ENCODE measurements at regions not wholly inside any gene's neighbourhood (a gene's known extent, or its start where the extent isn't known, plus 50 kb on each side); places are given as distances from the start of the nearest gene placed in this dataset.

DNA sequence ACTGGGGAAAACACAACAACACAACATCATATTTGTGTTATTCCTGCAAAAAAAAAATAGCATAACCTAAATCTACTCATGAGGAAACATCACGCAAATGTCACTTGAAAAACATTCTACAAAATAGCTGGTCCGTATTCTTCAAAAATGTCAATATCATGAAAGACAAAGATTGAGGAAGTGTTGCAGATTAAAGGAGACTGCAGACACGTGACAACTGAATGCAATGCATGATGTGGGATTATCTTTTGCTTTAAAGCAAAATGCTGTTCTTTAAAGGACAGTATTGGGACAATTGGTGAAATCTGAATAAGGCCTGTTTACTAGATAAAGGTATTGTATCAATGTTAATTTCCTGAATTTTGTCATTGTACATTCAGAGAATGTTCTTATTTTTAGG, 157.7 kb downstream of the SMIM20 start:
- DNase-seq (ENCODE audit: low read depth), result no peak

DNA sequence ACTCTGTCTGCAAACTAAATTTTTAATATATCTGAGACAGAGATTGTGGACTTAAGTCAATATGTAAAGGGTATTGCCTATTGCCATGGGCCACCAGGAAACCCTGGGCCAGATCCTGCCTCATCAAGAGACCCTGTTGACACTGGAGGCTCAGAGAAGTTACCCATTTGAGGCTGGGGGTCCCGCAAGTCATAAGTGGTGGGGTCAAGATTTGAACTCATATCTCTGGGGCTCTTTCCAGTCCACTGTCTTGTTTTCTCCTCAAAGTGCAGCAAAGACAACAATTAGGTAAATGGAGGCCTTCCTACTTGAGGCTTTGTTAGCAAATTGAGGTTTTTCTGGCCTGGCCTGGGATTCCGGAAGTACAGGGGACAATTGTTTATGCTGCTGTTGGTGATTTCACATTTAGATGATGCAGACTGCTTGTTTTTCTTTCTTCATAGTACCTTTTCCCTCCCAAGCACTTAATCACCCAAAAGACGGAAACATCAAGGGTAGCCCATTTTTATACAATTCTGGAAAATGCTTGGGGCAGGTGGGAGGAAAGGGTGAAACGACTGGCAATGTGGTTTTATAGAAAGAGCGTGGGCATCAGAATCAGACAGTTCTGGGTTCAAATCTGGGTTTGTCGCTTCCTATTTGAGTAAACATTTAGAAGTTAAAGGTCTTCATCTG, 160.0 kb downstream of the SMIM20 start:
- no peak for DNase-seq (ENCODE audit: low read depth)

DNA sequence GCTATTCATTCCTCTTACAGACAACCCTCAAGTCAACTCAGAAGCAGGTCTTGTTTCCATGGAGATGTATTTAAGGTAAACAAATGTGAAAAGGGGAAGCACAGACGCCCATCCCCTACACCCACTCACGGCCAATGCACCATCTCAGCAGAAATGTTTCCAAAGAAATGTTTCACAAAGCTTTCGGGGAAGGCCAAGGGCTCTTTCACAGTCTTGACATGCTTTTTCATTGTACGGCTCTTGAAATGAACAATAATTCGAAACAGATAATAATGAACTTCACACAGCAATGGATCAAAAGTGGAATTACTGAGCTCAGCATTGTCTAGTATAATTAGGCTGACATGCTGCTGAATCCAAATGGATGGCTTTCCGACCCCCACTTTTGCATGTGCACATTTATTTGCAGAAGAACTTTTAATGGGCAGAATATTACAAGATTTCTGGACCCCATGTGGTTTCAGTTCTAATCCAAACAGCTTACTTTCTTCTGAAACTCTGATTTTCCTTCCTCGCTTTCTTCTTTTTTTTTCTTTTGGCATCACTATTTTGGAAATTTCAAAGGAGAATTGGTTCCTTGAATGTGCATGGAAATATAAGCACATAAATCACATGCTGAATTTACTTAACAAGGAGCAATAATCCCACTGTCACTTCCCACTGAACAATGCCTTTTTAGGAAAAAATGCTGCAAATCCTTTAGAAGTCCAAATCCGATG, 160.9 kb downstream of the SMIM20 start:
- peak; percentile 66 for DNase-seq (ENCODE audit: low read depth)

DNA sequence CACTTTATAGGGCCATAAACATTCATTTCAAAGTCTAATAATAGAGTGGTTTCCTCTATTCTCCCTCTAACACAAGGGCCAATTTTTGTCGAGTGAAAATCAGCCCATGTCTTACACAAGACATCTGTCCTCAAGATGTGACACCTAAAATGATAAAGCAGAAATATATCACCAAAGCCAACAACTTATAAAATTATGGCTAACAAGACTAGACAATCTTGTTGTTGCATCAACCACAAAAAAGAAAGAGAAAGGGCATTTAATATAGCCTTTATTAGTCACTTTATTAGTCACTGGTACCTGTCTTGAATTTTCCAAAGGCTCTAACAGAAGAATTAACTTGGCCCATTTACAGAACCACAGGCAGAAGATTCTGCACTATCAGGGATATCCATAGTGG, 161.6 kb downstream of the SMIM20 start:
- no peak for DNase-seq (ENCODE audit: low read depth)

DNA sequence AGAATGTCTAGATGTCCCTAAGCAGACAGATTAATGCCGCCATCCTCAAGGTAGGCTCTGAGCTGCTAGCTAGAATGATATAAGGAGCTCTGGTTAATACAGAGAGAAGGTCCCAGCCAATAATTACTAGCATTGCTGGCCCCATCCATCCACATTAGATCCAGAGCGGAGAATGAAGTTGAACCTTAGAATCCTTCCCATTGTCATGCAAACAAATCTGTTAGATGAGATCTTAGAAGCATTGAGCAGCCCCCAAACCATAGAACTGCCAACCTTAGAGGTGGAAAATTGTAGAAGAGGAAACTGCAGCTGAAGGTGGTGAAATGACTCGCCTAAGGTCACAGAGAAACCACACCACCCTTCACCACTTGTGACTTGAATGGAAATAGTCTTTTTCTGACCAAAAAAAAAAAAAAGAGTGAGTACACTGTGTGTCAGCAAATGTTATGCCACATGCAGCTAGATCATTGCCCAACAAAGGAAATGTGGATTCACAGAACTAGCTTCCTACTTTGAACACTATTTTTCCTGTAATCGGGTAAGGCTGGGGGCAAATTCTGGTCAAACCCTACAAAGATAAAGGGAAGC, 162.1 kb downstream of the SMIM20 start:
- DNase-seq (ENCODE audit: low read depth), result peak; percentile 39

DNA sequence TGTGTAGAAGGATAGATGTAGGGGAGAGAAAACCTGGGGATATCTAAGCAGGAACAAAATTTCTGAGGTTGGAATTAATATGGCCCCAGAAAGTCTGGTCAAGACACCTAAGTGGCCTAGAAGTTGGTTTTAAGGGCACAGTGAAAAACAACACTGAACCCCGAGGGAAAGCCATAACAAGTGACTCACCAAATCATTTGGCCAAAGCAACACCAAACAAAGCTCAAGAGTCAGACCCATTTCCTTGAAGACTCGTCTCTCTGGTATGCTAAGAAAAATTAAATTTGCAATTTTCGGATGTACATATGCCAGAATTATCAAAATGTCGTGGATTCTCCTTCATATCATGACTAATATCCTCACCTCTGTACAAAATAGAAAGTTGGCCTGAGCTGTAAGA, 162.9 kb downstream of the SMIM20 start:
- no peak for DNase-seq (ENCODE audit: low read depth)

DNA sequence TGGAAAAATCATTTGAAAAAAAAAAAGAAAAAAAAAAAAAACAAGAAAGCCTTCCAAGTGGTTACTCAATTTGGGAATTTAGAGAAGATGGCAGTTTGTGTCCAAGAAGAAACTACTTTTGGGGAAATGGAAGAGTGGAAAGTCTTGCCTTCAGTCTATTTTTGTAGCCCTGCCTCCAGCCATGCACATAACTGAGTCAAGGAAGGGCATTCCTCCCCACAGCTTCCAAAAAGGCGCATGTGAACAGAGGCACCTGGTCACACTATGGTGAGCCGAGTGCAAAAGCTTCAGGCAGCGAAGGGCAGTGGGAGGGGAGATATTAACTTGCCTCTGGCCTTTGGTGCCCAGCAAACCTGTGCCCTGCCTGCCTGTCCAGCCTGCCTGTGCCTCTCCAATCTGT, 163.7 kb downstream of the SMIM20 start:
- no peak for DNase-seq (ENCODE audit: low read depth)

DNA sequence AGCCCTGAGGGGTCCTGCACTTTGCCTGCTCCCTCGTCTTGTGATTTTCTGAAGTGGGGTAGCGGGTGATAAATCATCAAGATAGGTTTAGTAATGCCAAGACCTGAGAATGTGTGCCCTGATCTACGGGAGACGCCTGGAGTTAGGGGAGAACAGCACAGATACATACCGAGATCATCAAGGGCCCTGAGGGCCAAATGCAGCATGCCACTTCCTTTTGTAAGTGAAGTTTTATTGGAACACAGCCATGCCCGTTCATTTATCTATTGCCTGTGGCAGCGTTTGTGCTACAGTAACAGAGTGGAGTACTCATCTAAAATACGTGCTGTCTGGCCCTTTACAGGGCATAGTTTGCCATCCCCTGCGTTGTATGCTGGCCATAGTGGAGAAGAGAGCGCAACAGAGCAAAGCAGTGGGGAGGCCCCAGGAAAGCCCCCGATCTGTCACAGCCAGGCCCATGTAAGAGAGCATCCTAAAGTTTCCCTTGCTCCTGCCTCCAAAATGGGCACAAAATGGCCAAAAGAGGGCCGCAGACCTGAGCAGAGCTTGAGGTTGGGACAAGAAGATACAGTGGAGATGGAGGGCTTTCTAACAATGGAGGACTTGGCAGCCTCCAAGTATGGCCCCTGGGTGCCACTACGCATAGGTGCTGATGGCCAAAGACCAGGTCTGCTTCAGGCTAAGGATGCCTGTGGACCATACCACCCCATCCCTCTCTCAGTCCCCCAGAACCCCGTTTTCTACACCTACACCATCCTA, 167.0 kb downstream of the SMIM20 start:
- no peak for DNase-seq (ENCODE audit: low read depth)

DNA sequence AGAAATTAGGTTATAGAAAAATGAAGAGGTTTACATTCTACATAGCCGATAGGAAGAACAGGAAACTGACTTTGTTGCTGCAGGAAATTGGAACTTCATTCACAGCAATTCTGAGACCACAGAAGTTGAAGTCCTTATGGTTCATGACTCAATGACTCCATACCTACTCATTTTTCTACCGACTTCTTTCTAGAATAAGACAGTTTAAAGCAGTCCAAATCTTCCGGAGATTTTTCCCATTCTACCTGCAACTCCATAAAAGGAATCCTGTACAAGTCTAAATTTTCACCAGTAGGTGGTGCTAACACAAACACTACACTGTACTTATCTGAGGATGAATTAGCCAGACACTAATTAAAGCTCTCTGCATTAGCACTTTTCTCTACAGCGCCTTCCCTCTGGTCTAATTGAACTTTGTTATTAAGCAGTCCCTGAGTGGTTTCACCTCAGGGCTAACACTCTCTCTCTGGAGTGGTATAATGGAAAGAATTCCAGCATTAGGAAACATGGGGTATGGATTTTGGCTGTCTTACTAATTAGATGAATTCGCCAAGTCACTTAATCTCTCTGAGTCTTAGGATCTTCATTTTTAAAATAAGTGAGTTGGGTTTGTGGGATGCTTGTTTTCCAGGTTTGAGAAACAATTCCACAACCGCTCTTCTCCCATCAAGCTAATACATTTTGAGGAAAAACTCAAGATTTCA, 167.9 kb downstream of the SMIM20 start:
- DNase-seq (ENCODE audit: low read depth), result no peak

DNA sequence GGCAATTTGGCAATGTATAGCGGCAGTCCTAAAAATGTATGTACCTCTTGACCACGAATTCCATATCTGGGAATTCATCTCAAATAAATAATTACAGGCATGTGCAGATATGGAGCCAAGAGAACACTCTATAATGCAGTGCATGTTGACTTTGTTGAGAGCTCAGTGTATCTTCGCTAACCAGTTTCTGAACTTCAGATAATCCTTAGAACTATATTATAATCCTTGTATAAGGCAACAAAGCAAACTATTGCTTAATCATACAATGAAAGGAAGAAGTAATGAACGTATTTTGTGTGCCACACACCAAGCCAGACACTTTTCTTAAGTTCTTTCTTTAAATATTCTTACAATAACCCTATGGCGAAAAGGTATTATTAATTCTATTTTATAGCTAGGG, 168.5 kb downstream of the SMIM20 start:
- DNase-seq (ENCODE audit: low read depth), result no peak

DNA sequence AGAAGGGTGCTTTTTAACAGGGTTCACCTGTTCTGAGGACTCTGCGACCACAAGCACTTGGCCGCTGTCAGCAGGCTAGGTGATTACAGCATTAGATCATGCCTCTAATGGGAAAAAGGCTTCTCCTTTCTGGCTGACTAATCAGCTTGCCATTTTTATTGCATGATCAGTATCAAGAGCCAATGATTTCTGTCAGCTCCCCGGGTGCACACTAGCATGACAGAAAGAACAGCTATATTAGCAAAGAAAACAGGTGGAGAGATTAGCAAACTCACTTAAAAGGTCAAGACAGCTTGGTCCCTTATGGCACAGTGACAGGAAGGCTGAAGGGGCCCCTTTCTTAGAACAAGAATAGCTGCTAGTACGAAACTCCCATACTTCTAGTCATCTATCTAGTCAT, 170.0 kb downstream of the SMIM20 start:
- no peak for DNase-seq (ENCODE audit: low read depth)

DNA sequence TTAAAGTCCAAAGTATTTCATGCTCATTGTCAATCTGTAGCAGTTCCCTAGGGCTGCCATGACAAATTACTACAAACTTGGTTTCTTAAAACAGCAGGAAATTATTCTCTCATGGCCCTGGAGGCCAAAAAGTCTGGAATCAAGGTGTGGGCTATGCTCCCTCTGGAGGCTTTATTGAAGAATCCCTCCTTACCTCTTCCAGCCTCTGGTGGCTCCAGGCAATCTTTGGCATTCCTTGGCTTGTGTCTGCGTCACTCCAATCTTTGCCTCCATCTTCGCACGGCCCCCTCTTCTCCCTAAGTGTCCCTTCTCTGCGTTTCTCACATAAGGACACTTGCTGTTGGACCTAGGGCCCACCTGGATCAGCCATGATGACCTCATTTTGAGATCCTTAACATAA, 170.4 kb downstream of the SMIM20 start:
- DNase-seq (ENCODE audit: low read depth), result no peak

DNA sequence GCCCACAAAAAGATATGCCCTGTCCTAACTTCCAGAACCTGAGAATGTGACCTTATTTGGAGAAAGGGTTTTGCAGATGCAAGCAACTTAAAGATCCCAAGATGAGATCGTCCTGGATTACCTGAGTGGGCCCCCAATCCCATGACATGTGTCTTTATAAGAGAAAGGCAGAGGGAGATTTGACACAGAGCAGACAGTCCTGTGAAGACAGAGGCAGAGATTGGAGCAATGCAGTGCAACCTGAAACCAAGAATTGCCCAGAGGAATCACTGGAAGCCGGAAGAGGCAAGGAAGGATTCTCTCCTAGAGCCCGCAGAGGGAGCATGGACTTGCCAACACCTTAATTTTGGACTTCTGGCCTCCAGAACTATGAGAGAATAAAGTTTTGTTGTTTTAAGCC, 171.5 kb downstream of the SMIM20 start:
- no peak for DNase-seq (ENCODE audit: low read depth)

DNA sequence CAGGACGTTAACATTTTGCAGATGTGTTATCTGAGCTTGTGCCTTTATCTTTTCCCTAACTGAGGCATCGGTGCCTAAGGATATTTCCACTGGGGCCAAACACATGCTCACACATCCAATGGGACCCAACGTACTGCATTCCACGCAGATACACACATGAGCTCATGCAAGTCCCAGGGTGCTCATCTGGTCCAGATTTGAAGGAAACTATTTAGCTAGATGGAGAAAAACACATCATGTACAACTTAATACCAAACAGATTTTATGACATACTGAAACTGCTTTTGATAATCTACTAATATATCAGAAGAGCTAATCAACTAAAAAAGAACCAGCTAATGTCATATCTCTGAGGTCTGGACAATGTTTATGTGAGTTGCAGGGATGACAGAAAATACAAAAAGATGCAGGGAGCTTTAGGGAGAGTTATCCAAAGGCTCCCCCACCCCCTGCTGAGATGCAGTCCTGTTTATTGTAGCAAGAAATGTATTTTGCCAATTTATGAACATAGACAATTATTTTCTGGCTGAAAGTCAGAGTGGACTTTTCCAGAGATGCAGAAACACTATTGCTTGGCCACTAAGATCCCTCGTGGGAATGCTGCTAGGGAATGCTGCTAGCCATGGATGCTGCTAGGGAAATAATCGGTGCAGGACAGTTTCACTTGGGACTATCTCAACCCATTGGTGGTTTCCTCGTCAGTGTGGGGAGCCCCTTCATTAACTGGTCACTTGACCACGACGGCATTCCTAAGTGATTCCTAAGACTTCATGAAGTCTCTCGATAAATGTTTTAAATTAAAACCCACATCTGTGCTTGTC, 172.8 kb downstream of the SMIM20 start:
- DNase-seq (ENCODE audit: low read depth), result no peak

DNA sequence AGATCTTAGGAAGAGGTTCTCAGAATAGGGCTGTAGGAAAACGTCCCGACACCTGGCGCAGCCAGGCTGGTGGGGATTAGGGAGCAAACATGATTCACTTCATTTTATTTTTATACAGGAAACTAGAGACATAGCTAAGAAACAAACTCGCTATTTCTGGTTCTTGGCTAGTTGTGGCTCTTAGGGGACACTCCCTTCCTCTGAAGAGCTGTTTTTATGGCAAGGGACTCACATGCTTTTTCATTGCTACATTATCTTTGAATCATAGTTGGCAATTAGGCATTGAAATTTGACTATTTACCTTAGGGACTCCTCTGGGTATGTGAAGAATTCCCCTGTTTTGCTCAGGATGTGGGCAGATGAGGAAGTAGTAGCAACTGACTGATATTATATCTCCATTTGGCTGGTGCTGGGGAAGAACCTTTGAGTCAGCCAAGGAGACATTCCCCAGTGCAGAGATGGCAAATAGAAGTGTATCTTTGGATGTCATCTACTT, 174.5 kb downstream of the SMIM20 start:
- DNase-seq (ENCODE audit: low read depth), result peak; percentile 48

DNA sequence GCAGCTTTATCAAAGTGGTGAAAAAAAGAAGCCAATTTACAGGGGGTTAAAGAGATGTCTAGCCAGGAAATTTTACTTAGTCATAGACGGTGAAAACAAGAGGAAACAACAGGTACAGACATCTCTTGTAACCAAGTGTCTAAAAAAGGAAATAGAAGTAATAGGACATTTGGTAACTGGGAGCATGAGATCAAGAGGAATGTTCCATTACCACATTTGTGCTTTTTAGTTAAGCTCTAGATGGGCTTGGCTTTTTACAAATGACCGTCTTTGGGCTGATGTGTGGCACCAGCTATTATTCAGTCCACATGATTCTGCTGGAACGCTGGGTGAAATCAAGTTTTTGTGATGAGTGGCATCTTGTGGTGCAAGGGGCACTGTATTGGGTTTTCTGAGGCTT, 179.5 kb downstream of the SMIM20 start:
- no peak for DNase-seq (ENCODE audit: low read depth)

DNA sequence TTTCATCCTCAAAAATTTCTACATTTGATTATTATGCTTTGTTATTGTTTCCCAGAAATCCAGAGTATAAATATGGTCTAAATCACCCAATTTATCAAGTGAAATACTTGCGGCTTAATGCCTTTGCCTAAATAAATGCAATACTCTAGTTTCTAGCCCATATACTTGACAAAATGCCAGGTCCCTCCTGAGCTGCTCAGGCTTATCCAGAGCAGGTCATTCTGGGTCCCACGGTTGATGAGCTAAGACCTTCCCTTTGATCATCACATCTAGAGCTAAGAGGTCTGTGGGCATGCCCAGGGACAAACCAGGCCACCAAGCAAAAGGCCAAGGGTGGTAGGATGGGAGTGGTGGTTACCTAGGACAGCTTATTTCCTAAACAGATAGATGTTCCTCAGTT, 180.1 kb downstream of the SMIM20 start:
- no peak for DNase-seq (ENCODE audit: low read depth)

DNA sequence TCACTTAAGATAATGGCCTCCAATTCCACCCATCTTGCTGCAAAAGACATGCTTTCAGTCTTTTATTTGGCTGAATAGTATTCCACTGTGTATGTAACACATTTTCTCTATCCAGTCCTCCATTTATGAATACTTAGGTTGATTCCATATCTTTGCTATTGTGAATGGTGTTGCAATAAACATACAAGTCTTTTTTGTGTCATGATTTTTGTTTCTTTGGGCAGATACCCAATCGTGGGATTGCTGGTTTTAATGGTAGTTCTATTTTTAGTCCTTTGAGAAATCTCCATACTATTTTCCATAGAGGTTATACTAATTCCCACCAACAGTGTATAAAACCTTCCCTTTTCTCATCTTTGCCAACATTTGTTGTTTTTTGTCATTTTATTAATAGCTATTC, 180.9 kb downstream of the SMIM20 start:
- DNase-seq (ENCODE audit: low read depth), result no peak

DNA sequence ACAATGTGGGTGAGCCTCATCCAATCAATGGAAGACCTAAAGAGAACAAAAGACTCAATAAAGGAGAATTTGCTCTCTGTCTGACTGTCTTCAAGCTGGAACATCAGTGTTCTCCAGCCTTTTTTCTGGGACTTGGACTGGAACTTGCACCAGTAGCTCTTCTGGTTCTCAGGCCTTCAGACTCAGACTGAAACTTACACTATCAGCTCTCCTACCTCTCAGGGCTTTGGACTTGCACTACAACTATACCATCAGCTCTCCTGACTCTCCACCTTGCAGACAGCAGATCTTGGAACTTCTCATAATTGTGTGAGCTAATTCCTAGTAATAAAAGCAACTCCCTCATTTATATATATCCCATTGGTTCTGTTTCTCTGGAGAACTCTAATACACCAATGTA, 185.9 kb downstream of the SMIM20 start:
- no peak for DNase-seq (ENCODE audit: low read depth)

DNA sequence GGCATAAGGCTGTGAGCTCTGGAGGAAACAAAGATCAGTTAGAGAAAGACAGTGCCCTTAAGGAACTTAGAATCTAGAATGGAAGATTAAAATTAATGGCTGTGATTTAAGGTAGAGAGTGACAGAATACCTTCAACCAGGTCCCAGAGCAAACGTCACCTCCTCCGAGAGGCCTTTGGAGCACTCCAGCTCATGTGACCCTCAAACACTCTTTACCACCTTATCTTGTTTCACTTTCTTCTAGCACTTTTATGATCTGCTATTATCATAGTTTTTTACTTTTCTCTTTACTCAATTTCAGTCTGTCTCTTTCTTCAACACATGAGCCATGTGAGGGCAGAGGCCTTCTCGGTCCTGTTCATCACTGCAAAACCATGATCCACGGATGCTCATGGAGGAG, 187.0 kb downstream of the SMIM20 start:
- no peak for DNase-seq (ENCODE audit: low read depth)

DNA sequence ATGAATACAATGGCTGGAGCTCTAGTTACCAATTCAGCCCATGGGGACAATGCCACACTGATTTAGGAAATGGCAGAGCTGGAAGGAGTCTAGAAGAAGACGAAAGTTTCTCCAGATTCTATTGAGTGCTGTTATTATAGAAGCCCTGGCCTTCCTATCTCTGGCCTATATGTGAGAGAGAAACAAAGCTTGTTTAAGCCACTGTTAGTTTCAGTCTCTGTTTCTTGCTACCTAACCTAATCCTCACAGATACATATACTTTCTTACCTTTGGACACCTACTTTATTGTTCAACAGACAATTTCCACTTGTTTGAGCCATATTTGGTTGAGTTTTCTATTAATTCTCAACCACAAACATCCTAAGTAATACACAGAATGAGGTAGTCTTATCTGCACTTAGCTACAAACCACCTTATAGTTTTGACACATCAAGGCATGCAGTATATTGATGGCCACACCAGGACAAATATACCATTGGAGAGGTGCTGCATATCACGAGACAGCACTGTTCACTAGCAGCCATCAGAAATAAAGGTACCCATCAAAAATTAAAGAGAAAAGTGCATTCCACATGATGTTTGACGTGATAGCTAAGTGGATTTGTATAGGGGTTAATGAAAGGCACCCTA, 190.2 kb downstream of the SMIM20 start:
- no peak for DNase-seq (ENCODE audit: low read depth)

Measured in activated T-cell treated with anti-CD3 and anti-CD28 coated beads for 24 hours (primary cell).